ENCODE measurements at regions not wholly inside any gene's neighbourhood (a gene's known extent, or its start where the extent isn't known, plus 50 kb on each side); places are given as distances from the start of the nearest gene placed in this dataset.

GRCh38 chr1:182331387-182331786, 60.2 kb downstream of the GLUL start:
- no peaks in the 10 kb centered on the region for H3K4me1 ChIP-seq
- no peak for DNase-seq
- H3K36me3 ChIP-seq: no peaks in the 10 kb centered on the region
- in situ Hi-C loops (cut with MboI; ENCODE audit: low pct_ligation_motif_present in 1 of 4, low pct_unique_long_range_greater_than_20kb in 1 of 4, low sequenced_read_pairs in 3 of 4) (no loop called here), intact Hi-C loops (cut with DNase I; ENCODE audit: low total_unique reads) (no loop called here)
- 63% methylated on average over 1 of the region's 1 CpG; no CpG with 5 or more reads in 1 of the 2 donors for WGBS, 2 donors (ENCODE audit: low coverage in 1 of 2)
- no peaks in the 10 kb centered on the region for H3K9me3 ChIP-seq
- H3K4me3 ChIP-seq: no peak overlapping the region
- no peak overlapping the region for H3K27ac ChIP-seq
- no peak for TF ChIP-seq POLR2A (IDR thresholded peaks at IDR 0.05)
- no peak for TF ChIP-seq POLR2AphosphoS5 (IDR thresholded peaks at IDR 0.05)
- TF ChIP-seq CTCF (IDR thresholded peaks at IDR 0.05): no peak
- no peak for TF ChIP-seq EP300 (IDR thresholded peaks at IDR 0.05; ENCODE audit: low read depth)
- no peaks in the 10 kb centered on the region for H3K27me3 ChIP-seq

GRCh38 chr1:182330303-182330702, 61.3 kb downstream of the GLUL start:
- H3K4me3 ChIP-seq: no peak overlapping the region
- no peaks in the 10 kb centered on the region for H3K4me1 ChIP-seq
- intact Hi-C loops (cut with DNase I; ENCODE audit: low total_unique reads) (no loop called here), in situ Hi-C loops (cut with MboI; ENCODE audit: low pct_ligation_motif_present in 1 of 4, low pct_unique_long_range_greater_than_20kb in 1 of 4, low sequenced_read_pairs in 3 of 4) (no loop called here)
- H3K27me3 ChIP-seq: no peaks in the 10 kb centered on the region
- no peak for TF ChIP-seq CTCF (IDR thresholded peaks at IDR 0.05)
- no peaks in the 10 kb centered on the region for H3K9me3 ChIP-seq
- H3K36me3 ChIP-seq: no peaks in the 10 kb centered on the region
- peak; percentile 29 for DNase-seq
- H3K27ac ChIP-seq: no peak overlapping the region

GRCh38 chr1:182329471-182329870, 62.1 kb downstream of the GLUL start:
- DNase-seq: no peak
- no peaks in the 10 kb centered on the region for H3K36me3 ChIP-seq
- no peak overlapping the region for H3K4me3 ChIP-seq
- H3K4me1 ChIP-seq: no peaks in the 10 kb centered on the region
- intact Hi-C loops (cut with DNase I; ENCODE audit: low total_unique reads) (no loop called here), in situ Hi-C loops (cut with MboI; ENCODE audit: low pct_ligation_motif_present in 1 of 4, low pct_unique_long_range_greater_than_20kb in 1 of 4, low sequenced_read_pairs in 3 of 4) (no loop called here)
- TF ChIP-seq EP300 (IDR thresholded peaks at IDR 0.05; ENCODE audit: low read depth) (no peak), POLR2AphosphoS5 (IDR thresholded peaks at IDR 0.05) (no peak), POLR2A (IDR thresholded peaks at IDR 0.05) (no peak), CTCF (IDR thresholded peaks at IDR 0.05) (no peak)
- no peaks in the 10 kb centered on the region for H3K27me3 ChIP-seq
- no peak overlapping the region for H3K27ac ChIP-seq
- no peaks in the 10 kb centered on the region for H3K9me3 ChIP-seq
- 38 to 71% methylated on average over 2 of the region's 2 CpGs for WGBS, 2 donors (ENCODE audit: low coverage in 1 of 2)

- Histone ChIP-seq H3K4me1 (no peaks in the 10 kb centered on the region), H3K9me3 (no peaks in the 10 kb centered on the region), H3K27me3 (no peaks in the 10 kb centered on the region), H3K36me3 (no peaks in the 10 kb centered on the region), H3K27ac (no peak overlapping the region), H3K4me3 (no peak overlapping the region)
- TF ChIP-seq POLR2A (IDR thresholded peaks at IDR 0.05) (no peak), CTCF (IDR thresholded peaks at IDR 0.05) (no peak), EP300 (IDR thresholded peaks at IDR 0.05; ENCODE audit: low read depth) (no peak), POLR2AphosphoS5 (IDR thresholded peaks at IDR 0.05) (no peak)
- no peak for DNase-seq
- intact Hi-C loops (cut with DNase I; ENCODE audit: low total_unique reads): no loop called here
- 94% methylated on average over 16 of the region's 16 CpGs; no CpG with 5 or more reads in 1 of the 2 donors for WGBS, 2 donors (ENCODE audit: low coverage in 1 of 2)
- in situ Hi-C loops (cut with MboI; ENCODE audit: low pct_ligation_motif_present in 1 of 4, low pct_unique_long_range_greater_than_20kb in 1 of 4, low sequenced_read_pairs in 3 of 4): no loop called here
Observed at GRCh38 chr1:182328591-182328990, 63.0 kb downstream of the GLUL start.
